Stimulated activated CD4-positive, alpha-beta T cell treated with anti-CD3 and anti-CD28 coated beads, Interleukin-1b, Interleukin-23, amount 100 ng/mL, for 1 hour (primary cell): ENCODE measurements at regions not wholly inside any gene's neighbourhood (a gene's known extent, or its start where the extent isn't known, plus 50 kb on each side); places are given as distances from the start of the nearest gene placed in this dataset.

Experiments used
- DNase-seq, 2 donors: peaks; one replicate each; pipeline ENCODE4 v3.0.0-alpha.2; 2020; ENCODE audit warnings: low read depth in 2 of 2

GRCh38 chr5:165066751-165067385 is 1561.4 kb downstream of the MAT2B start:
- no peak for DNase-seq

GRCh38 chr5:165076686-165077085 is 1571.3 kb downstream of the MAT2B start:
- no peak for DNase-seq

- DNase-seq, result no peak
Measured at GRCh38 chr5:165079389-165079788, 1574.0 kb downstream of the MAT2B start.

GRCh38 chr5:165083394-165083793 is 1578.0 kb downstream of the MAT2B start:
- DNase-seq, result no peak

GRCh38 chr5:165086465-165086864 is 1581.0 kb downstream of the MAT2B start:
- DNase-seq, result no peak

- DNase-seq, result no peak
Measured at GRCh38 chr5:165094782-165095181, 1589.4 kb downstream of the MAT2B start.

GRCh38 chr5:165101709-165102108 is 1596.3 kb downstream of the MAT2B start:
- DNase-seq, result no peak

- DNase-seq, result no peak
Measured at GRCh38 chr5:165104611-165105010, 1599.2 kb downstream of the MAT2B start.

GRCh38 chr5:165108809-165109208 is 1603.4 kb downstream of the MAT2B start:
- DNase-seq, result no peak

GRCh38 chr5:165119175-165119574 is 1613.8 kb downstream of the MAT2B start:
- DNase-seq, result no peak

- no peak for DNase-seq
Measured at GRCh38 chr5:165126598-165126997, 1621.2 kb downstream of the MAT2B start.

GRCh38 chr5:165127941-165128340 is 1622.5 kb downstream of the MAT2B start:
- no peak for DNase-seq

- no peak for DNase-seq
Measured at GRCh38 chr5:165130656-165131055, 1625.2 kb downstream of the MAT2B start.

GRCh38 chr5:165134155-165134554 is 1628.7 kb downstream of the MAT2B start:
- DNase-seq, result no peak

GRCh38 chr5:165135565-165135964 is 1630.1 kb downstream of the MAT2B start:
- DNase-seq, result no peak

- no peak for DNase-seq
Measured at GRCh38 chr5:165137701-165138100, 1632.3 kb downstream of the MAT2B start.

- DNase-seq, result no peak
Measured at GRCh38 chr5:165138236-165138635, 1632.8 kb downstream of the MAT2B start.

GRCh38 chr5:165139262-165139661 is 1633.8 kb downstream of the MAT2B start:
- no peak for DNase-seq

GRCh38 chr5:165139721-165140120 is 1634.3 kb downstream of the MAT2B start:
- no peak for DNase-seq

GRCh38 chr5:165143741-165144140 is 1638.3 kb downstream of the MAT2B start:
- DNase-seq, result no peak

GRCh38 chr5:165149431-165149830 is 1644.0 kb downstream of the MAT2B start:
- DNase-seq, result no peak

- DNase-seq, result no peak
Measured at GRCh38 chr5:165152058-165152457, 1646.6 kb downstream of the MAT2B start.

- no peak for DNase-seq
Measured at GRCh38 chr5:165157219-165157618, 1651.8 kb downstream of the MAT2B start.

- DNase-seq, result no peak
Measured at GRCh38 chr5:165161204-165161603, 1655.8 kb downstream of the MAT2B start.
